ENCODE measurements at regions not wholly inside any gene's neighbourhood (a gene's known extent, or its start where the extent isn't known, plus 50 kb on each side); places are given as distances from the start of the nearest gene placed in this dataset.

DNA sequence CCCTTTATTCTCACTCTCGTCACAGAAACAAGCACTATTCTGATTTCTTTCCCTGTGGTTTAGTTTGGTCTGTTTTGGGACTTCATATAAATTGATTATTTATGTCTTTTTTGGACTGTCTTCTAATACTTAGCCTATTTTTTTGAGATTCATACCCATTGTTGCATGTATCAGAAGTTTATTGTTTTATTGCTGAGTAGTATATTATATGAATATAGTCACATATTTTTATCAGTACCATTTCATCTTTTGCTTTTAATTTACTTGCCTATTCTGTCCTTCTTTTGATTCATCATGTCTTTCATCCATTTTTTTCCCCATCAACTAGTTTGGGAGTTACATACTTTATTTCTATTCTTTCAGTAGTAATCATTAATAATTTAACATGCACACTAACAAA, 112.0 kb downstream of the ID4 start:
- Mint-ChIP-seq H3K4me3 (no peak overlapping the region), H3K36me3 (ENCODE audit: low read depth) (no peaks in the 10 kb centered on the region), H3K27ac (no peak overlapping the region), H3K4me1 (no peaks in the 10 kb centered on the region), H3K27me3 (ENCODE audit: low read depth, poor library complexity) (no peaks in the 10 kb centered on the region), H3K9me3 (peaks cover 28% of the 10 kb centered on the region)
- no peak for DNase-seq
- TF ChIP-seq, protein P1, sequence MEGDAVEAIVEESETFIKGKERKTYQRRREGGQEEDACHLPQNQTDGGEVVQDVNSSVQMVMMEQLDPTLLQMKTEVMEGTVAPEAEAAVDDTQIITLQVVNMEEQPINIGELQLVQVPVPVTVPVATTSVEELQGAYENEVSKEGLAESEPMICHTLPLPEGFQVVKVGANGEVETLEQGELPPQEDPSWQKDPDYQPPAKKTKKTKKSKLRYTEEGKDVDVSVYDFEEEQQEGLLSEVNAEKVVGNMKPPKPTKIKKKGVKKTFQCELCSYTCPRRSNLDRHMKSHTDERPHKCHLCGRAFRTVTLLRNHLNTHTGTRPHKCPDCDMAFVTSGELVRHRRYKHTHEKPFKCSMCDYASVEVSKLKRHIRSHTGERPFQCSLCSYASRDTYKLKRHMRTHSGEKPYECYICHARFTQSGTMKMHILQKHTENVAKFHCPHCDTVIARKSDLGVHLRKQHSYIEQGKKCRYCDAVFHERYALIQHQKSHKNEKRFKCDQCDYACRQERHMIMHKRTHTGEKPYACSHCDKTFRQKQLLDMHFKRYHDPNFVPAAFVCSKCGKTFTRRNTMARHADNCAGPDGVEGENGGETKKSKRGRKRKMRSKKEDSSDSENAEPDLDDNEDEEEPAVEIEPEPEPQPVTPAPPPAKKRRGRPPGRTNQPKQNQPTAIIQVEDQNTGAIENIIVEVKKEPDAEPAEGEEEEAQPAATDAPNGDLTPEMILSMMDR (IDR thresholded peaks at IDR 0.05), result no peak

DNA sequence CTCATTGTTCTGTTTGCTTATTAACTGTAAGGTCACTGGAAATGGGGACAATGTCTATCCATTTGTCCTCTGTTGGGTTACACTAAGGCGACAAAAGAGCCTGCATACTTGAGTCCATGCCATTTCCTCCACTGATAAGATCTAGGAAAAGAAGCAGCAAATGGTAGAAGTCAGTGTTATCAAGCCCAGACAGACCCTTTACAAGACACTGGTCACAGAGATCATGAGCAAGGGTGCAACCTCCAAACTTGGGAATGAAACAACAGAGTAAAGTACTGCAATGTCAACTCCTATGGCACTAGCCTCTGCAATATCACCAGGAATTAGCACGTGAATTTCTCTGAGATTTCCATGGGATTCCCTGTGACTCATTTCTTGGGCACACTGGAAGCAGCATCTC, 126.9 kb downstream of the ID4 start:
- peaks cover 10% of the 10 kb centered on the region for H3K9me3 Mint-ChIP-seq
- H3K4me1 Mint-ChIP-seq, result peaks cover 7% of the 10 kb centered on the region
- TF ChIP-seq, protein P1 (IDR thresholded peaks at IDR 0.05), result no peak
- no peaks in the 10 kb centered on the region for H3K36me3 Mint-ChIP-seq (ENCODE audit: low read depth)
- H3K27ac Mint-ChIP-seq, result no peak overlapping the region
- H3K27me3 Mint-ChIP-seq (ENCODE audit: low read depth, poor library complexity), result peaks cover 4% of the 10 kb centered on the region
- H3K4me3 Mint-ChIP-seq, result no peak overlapping the region
- no peak for DNase-seq

GRCh38 chr6:19968201-19968600, 131.0 kb downstream of the ID4 start:
- Mint-ChIP-seq H3K27me3 (ENCODE audit: low read depth, poor library complexity) (peaks cover 3% of the 10 kb centered on the region), H3K9me3 (peaks cover 4% of the 10 kb centered on the region), H3K4me3 (no peak overlapping the region), H3K27ac (no peak overlapping the region), H3K36me3 (ENCODE audit: low read depth) (no peaks in the 10 kb centered on the region), H3K4me1 (no peaks in the 10 kb centered on the region)
- TF ChIP-seq, protein P1 (IDR thresholded peaks at IDR 0.05), result no peak
- DNase-seq, result no peak

DNA sequence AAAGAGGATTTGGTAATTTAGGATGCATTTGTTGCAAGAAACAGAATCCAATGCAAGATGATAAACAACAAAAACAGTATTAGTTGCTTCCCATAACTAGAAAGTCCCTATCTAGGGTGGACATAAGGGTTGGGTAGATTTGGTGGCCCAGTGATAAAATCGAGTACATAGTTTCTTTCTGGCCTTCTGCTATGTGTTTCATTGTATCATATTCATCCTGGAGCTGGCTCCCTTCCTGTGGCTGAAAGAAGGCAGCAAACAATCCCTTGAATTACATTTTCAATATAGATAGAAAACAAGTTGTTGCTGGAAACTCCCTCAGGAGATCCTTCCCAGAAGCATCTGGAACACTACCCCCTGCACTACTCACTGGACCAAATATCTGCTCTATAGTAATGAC, 135.1 kb downstream of the ID4 start:
- Mint-ChIP-seq H3K36me3 (ENCODE audit: low read depth) (no peaks in the 10 kb centered on the region), H3K27me3 (ENCODE audit: low read depth, poor library complexity) (peaks cover 3% of the 10 kb centered on the region), H3K27ac (no peak overlapping the region), H3K9me3 (no peaks in the 10 kb centered on the region), H3K4me3 (no peak overlapping the region), H3K4me1 (no peaks in the 10 kb centered on the region)
- TF ChIP-seq, protein P1 (IDR thresholded peaks at IDR 0.05), result no peak
- DNase-seq, result no peak

GRCh38 chr6:19976411-19977129, 139.4 kb downstream of the ID4 start:
- H3K4me3 Mint-ChIP-seq, result no peak overlapping the region
- TF ChIP-seq, protein P1 (IDR thresholded peaks at IDR 0.05), result no peak
- H3K9me3 Mint-ChIP-seq, result no peaks in the 10 kb centered on the region
- no peaks in the 10 kb centered on the region for H3K4me1 Mint-ChIP-seq
- H3K27ac Mint-ChIP-seq, result no peak overlapping the region
- H3K27me3 Mint-ChIP-seq (ENCODE audit: low read depth, poor library complexity), result peaks cover 2% of the 10 kb centered on the region
- no peak for DNase-seq
- H3K36me3 Mint-ChIP-seq (ENCODE audit: low read depth), result no peaks in the 10 kb centered on the region

- no peak for DNase-seq
- Mint-ChIP-seq H3K27me3 (ENCODE audit: low read depth, poor library complexity) (no peaks in the 10 kb centered on the region), H3K4me3 (no peak overlapping the region)
These were observed 141.9 kb downstream of the ID4 start for GRCh38 chr6:19979059-19979458.

More at GRCh38 chr6:19979059-19979458, 141.9 kb downstream of the ID4 start:
- TF ChIP-seq, protein P1 (IDR thresholded peaks at IDR 0.05), result no peak
- Mint-ChIP-seq H3K36me3 (ENCODE audit: low read depth) (no peaks in the 10 kb centered on the region), H3K4me1 (no peaks in the 10 kb centered on the region), H3K9me3 (no peaks in the 10 kb centered on the region), H3K27ac (no peak overlapping the region)
